ENCODE measurements at regions not wholly inside any gene's neighbourhood (a gene's known extent, or its start where the extent isn't known, plus 50 kb on each side); places are given as distances from the start of the nearest gene placed in this dataset.
"Not testable (repeated sequence)": the region's sequence is repeated elsewhere in the genome, so short reads cannot be mapped to it uniquely, and the experiment has no call there.

DNA sequence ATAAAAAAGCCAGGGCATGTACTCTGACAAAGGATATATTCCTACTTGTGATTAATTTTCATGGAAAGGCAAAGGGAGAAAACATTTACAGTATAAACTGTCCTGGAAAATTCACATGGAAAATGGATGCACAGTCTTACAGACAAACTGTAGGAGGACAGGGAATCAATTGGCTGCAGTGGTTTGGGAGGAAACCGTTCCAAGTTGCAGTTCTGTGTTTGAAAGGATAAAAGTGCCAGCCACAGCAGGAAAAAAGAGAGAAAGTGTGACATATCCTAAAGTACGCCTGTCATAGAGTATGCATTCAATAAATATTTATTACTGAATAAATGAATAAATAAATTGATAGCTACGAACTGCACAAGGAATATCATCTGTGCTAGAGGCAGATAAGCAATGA is 462.9 kb downstream of the RAB38 start:
- Histone ChIP-seq H3K4me3 (ENCODE audit: low read depth in 1 of 3, low read length in 3 of 3) (no peak overlapping the region), H3K4me1 (ENCODE audit: control insufficient read depth in 4 of 4, insufficient read depth in 4 of 4, low read length in 3 of 4) (no peaks in the 10 kb centered on the region), H3K9ac (ENCODE audit: low read depth in 1 of 2, low read length in 2 of 2) (no peak overlapping the region), H3K27ac (ENCODE audit: low read depth in 1 of 2, low read length in 2 of 2) (no peak overlapping the region), H3K9me3 (ENCODE audit: control insufficient read depth in 4 of 4, low read length in 3 of 4) (no peaks in the 10 kb centered on the region), H3K36me3 (ENCODE audit: control insufficient read depth in 4 of 4, insufficient read depth in 3 of 4, low read depth in 1 of 4, low read length in 3 of 4) (no peaks in the 10 kb centered on the region), H3K27me3 (ENCODE audit: control insufficient read depth in 4 of 4, insufficient read depth in 4 of 4, low read length in 3 of 4) (no peaks in the 10 kb centered on the region)
- DNase-seq (ENCODE audit: low spot score): no peak
- TF ChIP-seq, protein P1, sequence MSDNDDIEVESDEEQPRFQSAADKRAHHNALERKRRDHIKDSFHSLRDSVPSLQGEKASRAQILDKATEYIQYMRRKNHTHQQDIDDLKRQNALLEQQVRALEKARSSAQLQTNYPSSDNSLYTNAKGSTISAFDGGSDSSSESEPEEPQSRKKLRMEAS (IDR thresholded peaks at IDR 0.05): no peak
- 43% methylated on average over 3 of the region's 3 CpGs for WGBS

DNA sequence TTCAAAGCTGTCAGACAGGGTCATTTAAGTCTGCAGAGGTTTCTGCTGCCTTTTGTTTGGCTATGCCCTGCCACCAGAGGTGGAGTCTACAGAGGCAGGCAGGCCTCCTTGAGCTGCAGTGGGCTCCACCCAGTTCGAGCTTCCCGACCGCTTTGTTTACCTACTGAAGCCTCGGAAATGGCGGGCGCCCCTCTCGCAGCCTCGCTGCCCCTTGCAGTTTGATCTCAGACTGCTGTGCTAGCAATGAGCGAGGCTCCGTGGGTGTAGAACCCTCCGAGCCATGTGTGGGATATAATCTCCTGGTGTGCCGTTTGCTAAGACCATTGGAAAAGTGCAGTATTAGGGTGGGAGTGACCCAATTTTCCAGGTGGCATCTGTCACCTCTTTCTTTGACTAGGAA is 471.7 kb downstream of the RAB38 start:
- DNase-seq (ENCODE audit: low spot score); H3K27me3 ChIP-seq (ENCODE audit: control insufficient read depth in 4 of 4, insufficient read depth in 4 of 4, low read length in 3 of 4); H3K4me3 ChIP-seq (ENCODE audit: low read depth in 1 of 3, low read length in 3 of 3); H3K9ac ChIP-seq (ENCODE audit: low read depth in 1 of 2, low read length in 2 of 2); H3K4me1 ChIP-seq (ENCODE audit: control insufficient read depth in 4 of 4, insufficient read depth in 4 of 4, low read length in 3 of 4); H3K9me3 ChIP-seq (ENCODE audit: control insufficient read depth in 4 of 4, low read length in 3 of 4); H3K36me3 ChIP-seq (ENCODE audit: control insufficient read depth in 4 of 4, insufficient read depth in 3 of 4, low read depth in 1 of 4, low read length in 3 of 4); H3K27ac ChIP-seq (ENCODE audit: low read depth in 1 of 2, low read length in 2 of 2): not testable (repeated sequence)
- WGBS: 85% methylated on average over 12 of the region's 12 CpGs

DNA sequence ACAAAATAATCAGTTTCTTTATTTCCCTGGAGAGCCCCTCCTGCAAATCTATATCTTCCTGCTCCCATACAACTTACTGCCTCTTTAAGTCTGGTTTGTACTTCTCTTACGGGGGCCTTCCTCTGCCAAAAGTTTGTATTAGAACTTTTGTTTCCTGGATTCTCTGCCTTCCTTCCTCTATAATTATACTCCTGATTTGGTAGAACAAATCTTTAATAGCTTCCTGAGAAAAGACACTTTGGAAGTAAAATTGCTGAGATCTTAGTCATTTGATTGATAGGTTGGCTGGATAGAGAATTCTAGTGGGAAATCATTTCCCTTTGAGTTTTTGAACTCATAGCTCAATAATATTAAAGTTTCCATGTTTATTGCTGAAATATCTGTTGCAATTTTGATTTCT is 499.2 kb downstream of the RAB38 start:
- TF ChIP-seq GABPA (IDR thresholded peaks at IDR 0.05 in 1 of 2, conservative IDR thresholded peaks at IDR 0.05 in 1 of 2) (no peak), HNF4A (conservative IDR thresholded peaks at IDR 0.05) (no peak), HNF4G (IDR thresholded peaks at IDR 0.05) (no peak), JUND (IDR thresholded peaks at IDR 0.05) (no peak), NR2F2 (IDR thresholded peaks at IDR 0.05) (no peak), FOXA2 (IDR thresholded peaks at IDR 0.05) (no peak), SP1 (IDR thresholded peaks at IDR 0.05) (no peak), RAD21 (IDR thresholded peaks at IDR 0.05) (no peak), YY1 (IDR thresholded peaks at IDR 0.05) (no peak), TAF1 (conservative IDR thresholded peaks at IDR 0.05) (no peak), RXRA (IDR thresholded peaks at IDR 0.05) (no peak), EGR1 (IDR thresholded peaks at IDR 0.05; ENCODE audit: low read depth in 2 of 2) (no peak), FOXA1 (IDR thresholded peaks at IDR 0.05) (no peak)
- TF ChIP-seq, protein P2, sequence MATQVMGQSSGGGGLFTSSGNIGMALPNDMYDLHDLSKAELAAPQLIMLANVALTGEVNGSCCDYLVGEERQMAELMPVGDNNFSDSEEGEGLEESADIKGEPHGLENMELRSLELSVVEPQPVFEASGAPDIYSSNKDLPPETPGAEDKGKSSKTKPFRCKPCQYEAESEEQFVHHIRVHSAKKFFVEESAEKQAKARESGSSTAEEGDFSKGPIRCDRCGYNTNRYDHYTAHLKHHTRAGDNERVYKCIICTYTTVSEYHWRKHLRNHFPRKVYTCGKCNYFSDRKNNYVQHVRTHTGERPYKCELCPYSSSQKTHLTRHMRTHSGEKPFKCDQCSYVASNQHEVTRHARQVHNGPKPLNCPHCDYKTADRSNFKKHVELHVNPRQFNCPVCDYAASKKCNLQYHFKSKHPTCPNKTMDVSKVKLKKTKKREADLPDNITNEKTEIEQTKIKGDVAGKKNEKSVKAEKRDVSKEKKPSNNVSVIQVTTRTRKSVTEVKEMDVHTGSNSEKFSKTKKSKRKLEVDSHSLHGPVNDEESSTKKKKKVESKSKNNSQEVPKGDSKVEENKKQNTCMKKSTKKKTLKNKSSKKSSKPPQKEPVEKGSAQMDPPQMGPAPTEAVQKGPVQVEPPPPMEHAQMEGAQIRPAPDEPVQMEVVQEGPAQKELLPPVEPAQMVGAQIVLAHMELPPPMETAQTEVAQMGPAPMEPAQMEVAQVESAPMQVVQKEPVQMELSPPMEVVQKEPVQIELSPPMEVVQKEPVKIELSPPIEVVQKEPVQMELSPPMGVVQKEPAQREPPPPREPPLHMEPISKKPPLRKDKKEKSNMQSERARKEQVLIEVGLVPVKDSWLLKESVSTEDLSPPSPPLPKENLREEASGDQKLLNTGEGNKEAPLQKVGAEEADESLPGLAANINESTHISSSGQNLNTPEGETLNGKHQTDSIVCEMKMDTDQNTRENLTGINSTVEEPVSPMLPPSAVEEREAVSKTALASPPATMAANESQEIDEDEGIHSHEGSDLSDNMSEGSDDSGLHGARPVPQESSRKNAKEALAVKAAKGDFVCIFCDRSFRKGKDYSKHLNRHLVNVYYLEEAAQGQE (IDR thresholded peaks at IDR 0.05): no peak
- TF ChIP-seq, protein P1 (IDR thresholded peaks at IDR 0.05): no peak
- TF ChIP-seq, protein P3, sequence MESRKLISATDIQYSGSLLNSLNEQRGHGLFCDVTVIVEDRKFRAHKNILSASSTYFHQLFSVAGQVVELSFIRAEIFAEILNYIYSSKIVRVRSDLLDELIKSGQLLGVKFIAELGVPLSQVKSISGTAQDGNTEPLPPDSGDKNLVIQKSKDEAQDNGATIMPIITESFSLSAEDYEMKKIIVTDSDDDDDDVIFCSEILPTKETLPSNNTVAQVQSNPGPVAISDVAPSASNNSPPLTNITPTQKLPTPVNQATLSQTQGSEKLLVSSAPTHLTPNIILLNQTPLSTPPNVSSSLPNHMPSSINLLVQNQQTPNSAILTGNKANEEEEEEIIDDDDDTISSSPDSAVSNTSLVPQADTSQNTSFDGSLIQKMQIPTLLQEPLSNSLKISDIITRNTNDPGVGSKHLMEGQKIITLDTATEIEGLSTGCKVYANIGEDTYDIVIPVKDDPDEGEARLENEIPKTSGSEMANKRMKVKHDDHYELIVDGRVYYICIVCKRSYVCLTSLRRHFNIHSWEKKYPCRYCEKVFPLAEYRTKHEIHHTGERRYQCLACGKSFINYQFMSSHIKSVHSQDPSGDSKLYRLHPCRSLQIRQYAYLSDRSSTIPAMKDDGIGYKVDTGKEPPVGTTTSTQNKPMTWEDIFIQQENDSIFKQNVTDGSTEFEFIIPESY (IDR thresholded peaks at IDR 0.05): no peak
- TF ChIP-seq, protein P4, sequence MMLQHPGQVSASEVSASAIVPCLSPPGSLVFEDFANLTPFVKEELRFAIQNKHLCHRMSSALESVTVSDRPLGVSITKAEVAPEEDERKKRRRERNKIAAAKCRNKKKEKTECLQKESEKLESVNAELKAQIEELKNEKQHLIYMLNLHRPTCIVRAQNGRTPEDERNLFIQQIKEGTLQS (IDR thresholded peaks at IDR 0.05): no peak
- WGBS: 52% methylated on average over 1 of the region's 1 CpG
- H3K4me1 ChIP-seq (ENCODE audit: control insufficient read depth in 4 of 4, insufficient read depth in 4 of 4, low read length in 3 of 4): no peaks in the 10 kb centered on the region

More for the DNA sequence above, 499.2 kb downstream of the RAB38 start:
- Histone ChIP-seq H3K9ac (ENCODE audit: low read depth in 1 of 2, low read length in 2 of 2) (no peak overlapping the region), H3K9me3 (ENCODE audit: control insufficient read depth in 4 of 4, low read length in 3 of 4) (no peaks in the 10 kb centered on the region), H3K27me3 (ENCODE audit: control insufficient read depth in 4 of 4, insufficient read depth in 4 of 4, low read length in 3 of 4) (no peaks in the 10 kb centered on the region), H3K27ac (ENCODE audit: low read depth in 1 of 2, low read length in 2 of 2) (no peak overlapping the region), H3K4me3 (ENCODE audit: low read depth in 1 of 3, low read length in 3 of 3) (no peak overlapping the region), H3K36me3 (ENCODE audit: control insufficient read depth in 4 of 4, insufficient read depth in 3 of 4, low read depth in 1 of 4, low read length in 3 of 4) (no peaks in the 10 kb centered on the region)
- DNase-seq (ENCODE audit: low spot score): no peak

All from liver (tissue), 7 donors.